Neural cell (in vitro differentiated cells): ENCODE measurements at regions not wholly inside any gene's neighbourhood (a gene's known extent, or its start where the extent isn't known, plus 50 kb on each side); places are given as distances from the start of the nearest gene placed in this dataset.

Experiments used
- EP300 ChIP-seq: fragments of 450-650 bp; conservative IDR thresholded peaks from 2 replicates; pipeline ENCODE4 v1.6.1; 2014; ENCODE audit warnings: antibody characterized with exemption, mild to moderate bottlenecking, moderate library complexity; ENCODE audit not compliant: poor library complexity, severe bottlenecking
- EZH2 ChIP-seq: fragments of 200-600, 300-800 bp; shearing (Covaris generic), sonication (generic); IDR thresholded peaks from 2 replicates; pipeline ENCODE4 v1.6.1; 2014; ENCODE audit warnings: antibody characterized with exemption, low read length, borderline replicate concordance, mild to moderate bottlenecking; ENCODE audit not compliant: insufficient read depth, poor library complexity, severe bottlenecking
- POLR2AphosphoS5 ChIP-seq: IDR thresholded peaks from 2 replicates; pipeline ENCODE4 v1.6.1; 2012
- RAD21 ChIP-seq: fragments of 450-650 bp; conservative IDR thresholded peaks from 2 replicates; pipeline ENCODE4 v1.6.1; 2014; ENCODE audit warnings: antibody characterized with exemption, mild to moderate bottlenecking, moderate library complexity
- REST ChIP-seq: IDR thresholded peaks from 2 replicates; pipeline ENCODE4 v1.6.1; 2012; ENCODE audit warnings: borderline replicate concordance
- SMC3 ChIP-seq: fragments of 450-650 bp; conservative IDR thresholded peaks from 2 replicates; pipeline ENCODE4 v1.6.1; 2014; ENCODE audit warnings: antibody characterized with exemption, mild to moderate bottlenecking, moderate library complexity; ENCODE audit not compliant: poor library complexity
- TAF1 ChIP-seq: IDR thresholded peaks from 2 replicates; pipeline ENCODE4 v1.6.1; 2012; ENCODE audit warnings: low read depth
- TF ChIP-seq, protein P1 (sequence below): fragments of 450-650 bp; IDR thresholded peaks from 2 replicates; pipeline ENCODE4 v1.5.1; 2014; ENCODE audit warnings: antibody characterized with exemption, mild to moderate bottlenecking, moderate library complexity; ENCODE audit not compliant: poor library complexity, severe bottlenecking

- TF ChIP-seq, protein P1, sequence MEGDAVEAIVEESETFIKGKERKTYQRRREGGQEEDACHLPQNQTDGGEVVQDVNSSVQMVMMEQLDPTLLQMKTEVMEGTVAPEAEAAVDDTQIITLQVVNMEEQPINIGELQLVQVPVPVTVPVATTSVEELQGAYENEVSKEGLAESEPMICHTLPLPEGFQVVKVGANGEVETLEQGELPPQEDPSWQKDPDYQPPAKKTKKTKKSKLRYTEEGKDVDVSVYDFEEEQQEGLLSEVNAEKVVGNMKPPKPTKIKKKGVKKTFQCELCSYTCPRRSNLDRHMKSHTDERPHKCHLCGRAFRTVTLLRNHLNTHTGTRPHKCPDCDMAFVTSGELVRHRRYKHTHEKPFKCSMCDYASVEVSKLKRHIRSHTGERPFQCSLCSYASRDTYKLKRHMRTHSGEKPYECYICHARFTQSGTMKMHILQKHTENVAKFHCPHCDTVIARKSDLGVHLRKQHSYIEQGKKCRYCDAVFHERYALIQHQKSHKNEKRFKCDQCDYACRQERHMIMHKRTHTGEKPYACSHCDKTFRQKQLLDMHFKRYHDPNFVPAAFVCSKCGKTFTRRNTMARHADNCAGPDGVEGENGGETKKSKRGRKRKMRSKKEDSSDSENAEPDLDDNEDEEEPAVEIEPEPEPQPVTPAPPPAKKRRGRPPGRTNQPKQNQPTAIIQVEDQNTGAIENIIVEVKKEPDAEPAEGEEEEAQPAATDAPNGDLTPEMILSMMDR = no peak
- TF ChIP-seq EZH2 (no peak), RAD21 (peak; percentile 35), POLR2AphosphoS5 (peak; percentile 68), EP300 (peak; percentile 85), SMC3 (peak; percentile 5), REST (peak; percentile 41), TAF1 (no peak)
Measured at GRCh38 chr11:96579656-96580055, 189.8 kb downstream of the JRKL start.
